ENCODE measurements at regions not wholly inside any gene's neighbourhood (a gene's known extent, or its start where the extent isn't known, plus 50 kb on each side); places are given as distances from the start of the nearest gene placed in this dataset.

GRCh38 chr2:106041150-106041549 is 153.0 kb downstream of the UXS1 start:
- DNase-seq: no peak

GRCh38 chr2:106039634-106040315 is 154.3 kb downstream of the UXS1 start:
- DNase-seq: no peak

- no peak for DNase-seq
Measured at GRCh38 chr2:106038601-106039375, 155.3 kb downstream of the UXS1 start.

GRCh38 chr2:106037932-106038331 is 156.2 kb downstream of the UXS1 start:
- DNase-seq: no peak

- DNase-seq: no peak
Measured at GRCh38 chr2:106037262-106037661, 156.8 kb downstream of the UXS1 start.

GRCh38 chr2:106034325-106034724 is 159.8 kb downstream of the UXS1 start:
- no peak for DNase-seq

GRCh38 chr2:106032676-106033075 is 161.4 kb downstream of the UXS1 start:
- DNase-seq: no peak

- DNase-seq: no peak
Measured at GRCh38 chr2:106030287-106031268, 163.5 kb downstream of the UXS1 start.

- DNase-seq: no peak
Measured at GRCh38 chr2:106028192-106028591, 165.9 kb downstream of the UXS1 start.

- DNase-seq: no peak
Measured at GRCh38 chr2:106026271-106027190, 167.6 kb downstream of the UXS1 start.

GRCh38 chr2:106025796-106026195 is 168.3 kb downstream of the UXS1 start:
- no peak for DNase-seq

- no peak for DNase-seq
Measured at GRCh38 chr2:106021662-106022028, 172.5 kb downstream of the UXS1 start.

GRCh38 chr2:106020821-106021661 is 173.1 kb downstream of the UXS1 start:
- peak; percentile 27 for DNase-seq

- no peak for DNase-seq
Measured at GRCh38 chr2:106020032-106020431, 174.1 kb downstream of the UXS1 start.

GRCh38 chr2:106018141-106018540 is 176.0 kb downstream of the UXS1 start:
- no peak for DNase-seq

- no peak for DNase-seq
Measured at GRCh38 chr2:106012591-106013347, 181.3 kb downstream of the UXS1 start.

- no peak for DNase-seq
Measured at GRCh38 chr2:106012001-106012590, 182.0 kb downstream of the UXS1 start.

GRCh38 chr2:106011380-106011779 is 182.7 kb downstream of the UXS1 start:
- DNase-seq: no peak

- DNase-seq: no peak
Measured at GRCh38 chr2:106010818-106011355, 183.2 kb downstream of the UXS1 start.

GRCh38 chr2:106009096-106009495 is 185.0 kb downstream of the UXS1 start:
- no peak for DNase-seq

Measured in NCI-H526 treated with DMSO at 0.1 percent for 48 hours (cell line).